ENCODE measurements at regions not wholly inside any gene's neighbourhood (a gene's known extent, or its start where the extent isn't known, plus 50 kb on each side); places are given as distances from the start of the nearest gene placed in this dataset.

GRCh38 chr2:238703436-238703835 is 144.4 kb upstream of the TWIST2 start:
- DNase-seq = no peak

- no peak for DNase-seq
Observed at GRCh38 chr2:238704471-238705225, 143.2 kb upstream of the TWIST2 start.

DNA sequence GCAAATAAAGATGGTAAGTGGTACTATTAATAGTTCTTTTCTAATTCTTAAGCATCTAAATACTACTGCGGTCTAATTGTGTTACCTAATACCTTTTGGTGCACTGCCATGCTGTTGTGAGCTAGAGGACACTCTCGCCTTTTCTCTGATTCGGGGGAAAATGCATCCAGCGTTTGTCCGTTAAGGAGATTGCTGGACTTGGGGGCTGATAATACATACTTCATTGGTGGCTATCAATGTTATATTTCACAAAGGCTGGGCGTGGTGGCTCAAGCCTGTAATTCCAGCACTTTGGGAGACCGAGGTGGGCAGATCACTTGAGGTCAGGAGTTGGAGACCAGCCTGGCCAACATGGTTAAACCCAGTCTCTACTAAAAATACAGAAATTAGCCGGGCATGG is 141.7 kb upstream of the TWIST2 start:
- DNase-seq = no peak

DNA sequence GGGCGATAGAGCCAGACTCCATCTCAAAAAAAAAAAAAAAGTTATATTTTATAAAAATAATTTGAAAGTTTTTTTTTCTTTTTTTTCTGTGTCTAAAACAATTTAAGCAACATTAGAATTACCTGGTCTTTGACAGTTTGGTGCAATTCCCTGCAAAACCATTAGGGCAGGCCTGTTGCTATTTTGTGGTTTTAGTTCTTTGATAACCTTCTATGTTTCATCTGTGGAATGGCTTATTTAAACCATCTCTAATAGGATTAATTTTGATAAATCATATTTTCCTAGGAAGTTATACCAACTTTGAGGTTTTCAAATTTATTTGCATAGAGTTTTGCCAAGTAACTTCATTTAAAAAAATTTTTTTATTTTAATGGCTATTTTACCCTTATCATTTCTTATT is 141.2 kb upstream of the TWIST2 start:
- DNase-seq = no peak

DNA sequence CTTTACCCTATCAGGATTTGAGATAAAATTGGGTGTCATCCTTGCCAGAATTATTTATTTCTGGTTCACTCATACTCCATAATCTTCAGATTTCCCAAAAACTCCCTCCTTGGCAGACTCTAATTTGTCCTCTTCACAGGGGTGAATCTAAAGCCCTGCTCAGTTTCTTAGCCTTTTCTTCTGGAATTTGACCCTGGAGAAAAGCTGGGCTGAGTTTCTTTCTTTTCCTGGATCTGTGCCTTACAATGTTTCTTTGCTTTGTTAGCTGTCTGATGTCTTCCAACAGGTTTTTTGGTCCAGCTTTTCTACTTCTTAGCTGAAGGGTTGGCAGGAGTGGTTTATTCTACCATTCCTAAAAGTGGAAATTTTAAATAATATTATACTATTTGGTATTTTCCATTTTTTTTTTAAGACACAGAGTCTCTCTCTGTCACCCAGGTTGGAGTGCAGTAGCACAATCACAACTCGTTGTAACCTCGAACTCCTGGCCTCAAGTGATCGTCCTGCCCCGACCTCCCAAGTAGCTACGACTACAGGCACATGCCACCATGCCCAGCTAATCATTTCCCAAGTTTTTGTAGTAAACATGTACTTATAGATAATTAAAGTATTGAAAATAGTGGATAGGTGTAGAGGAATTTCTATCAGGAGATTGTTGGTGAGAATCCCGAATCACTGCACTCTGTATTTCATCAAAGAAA is 138.4 kb upstream of the TWIST2 start:
- DNase-seq = no peak

DNA sequence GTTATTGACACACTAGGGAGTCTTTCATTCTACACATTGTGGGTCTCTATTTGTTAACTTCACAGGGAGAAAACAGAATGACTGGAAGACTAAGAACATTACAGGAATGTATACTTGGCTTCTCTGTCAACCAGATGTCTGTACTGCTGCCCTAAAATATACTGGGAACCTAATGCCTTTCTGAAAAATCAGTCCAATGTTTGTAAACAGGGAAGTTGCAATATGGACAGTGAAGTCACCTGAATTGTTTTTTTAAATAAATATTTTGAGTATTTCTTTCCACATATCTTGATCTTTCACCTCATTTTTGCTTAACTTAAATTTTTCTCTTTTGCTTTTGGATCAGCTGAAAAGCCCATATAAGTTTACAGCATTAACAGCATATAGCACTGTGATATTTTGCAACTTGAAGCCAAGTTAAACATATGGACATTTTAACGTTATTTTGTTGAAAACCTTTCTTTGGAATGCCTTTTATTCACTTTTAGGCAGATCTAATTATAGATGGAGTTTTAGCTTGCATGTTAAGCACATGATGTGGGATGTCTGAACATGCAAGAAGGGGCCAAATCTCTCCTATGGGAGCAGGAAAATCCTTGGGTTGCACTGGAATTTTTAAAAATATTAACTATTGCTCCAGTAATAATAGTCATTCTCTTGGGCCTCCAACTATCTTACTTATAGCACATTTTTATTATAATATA is 137.7 kb upstream of the TWIST2 start:
- DNase-seq = no peak

- no peak for DNase-seq
Observed at GRCh38 chr2:238710787-238711186, 137.1 kb upstream of the TWIST2 start.

DNA sequence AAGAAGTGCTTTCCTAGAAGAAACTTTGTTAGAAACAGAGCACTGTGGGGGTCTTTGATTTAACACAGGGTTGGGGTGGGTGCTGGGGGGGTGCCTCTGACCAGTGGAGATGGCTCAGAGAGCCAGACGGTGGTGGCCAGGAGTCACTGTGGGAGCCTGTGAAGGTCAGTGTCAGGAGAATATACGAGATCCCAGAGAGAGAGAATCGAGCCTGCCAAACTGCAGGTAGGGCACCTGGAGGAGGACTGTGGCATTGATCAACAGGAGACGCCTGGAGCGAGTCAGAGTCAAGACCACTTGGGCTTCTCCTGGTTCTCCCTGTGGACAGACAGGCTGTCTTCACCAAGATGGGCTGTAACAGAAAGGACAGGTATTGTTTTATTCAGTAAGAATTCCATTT is 136.5 kb upstream of the TWIST2 start:
- DNase-seq = no peak

DNA sequence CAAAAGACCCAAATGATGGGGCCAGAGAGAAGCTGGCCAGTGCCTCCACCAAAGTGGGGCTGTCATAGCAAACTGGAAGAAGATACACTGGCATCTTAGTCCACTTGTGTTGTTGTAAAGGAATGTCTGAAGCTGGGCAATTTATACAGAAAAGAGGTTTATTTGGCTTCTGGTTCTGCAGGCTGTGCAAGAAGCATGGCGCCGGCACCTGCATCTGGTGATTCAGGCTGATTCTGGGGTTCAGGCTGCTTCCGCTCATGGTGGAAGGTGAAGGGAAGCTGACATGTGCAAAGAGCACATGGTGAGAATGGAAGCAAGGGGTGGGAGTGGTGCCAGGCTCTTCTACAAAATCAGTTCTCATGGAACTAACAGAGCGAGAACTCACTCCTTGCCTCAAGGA is 135.9 kb upstream of the TWIST2 start:
- no peak for DNase-seq

DNA sequence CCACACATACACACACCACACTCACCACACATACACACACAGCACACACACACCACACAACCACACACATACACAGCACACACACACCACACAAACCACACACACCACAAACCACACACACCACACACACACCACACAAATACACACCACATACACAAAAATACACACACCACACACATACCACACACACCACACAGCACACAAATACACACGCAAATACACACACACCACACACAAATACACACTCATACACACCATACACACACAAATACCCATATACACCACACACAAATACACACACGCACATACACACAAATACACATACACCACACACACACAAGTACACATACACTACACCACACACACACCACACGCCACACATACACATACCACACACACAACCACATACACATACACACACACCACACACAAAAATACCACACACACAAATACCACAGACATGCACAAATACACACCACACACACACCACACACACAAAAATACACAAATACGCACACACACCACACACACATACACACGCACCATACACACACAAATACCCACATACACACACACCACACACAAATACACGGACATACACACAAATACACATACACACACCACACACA is 134.6 kb upstream of the TWIST2 start:
- DNase-seq = no peak

- no peak for DNase-seq
Observed at GRCh38 chr2:238714038-238714528, 133.8 kb upstream of the TWIST2 start.

GRCh38 chr2:238716171-238716570 is 131.7 kb upstream of the TWIST2 start:
- no peak for DNase-seq

- no peak for DNase-seq
Observed at GRCh38 chr2:238716585-238716984, 131.3 kb upstream of the TWIST2 start.

GRCh38 chr2:238717084-238717483 is 130.8 kb upstream of the TWIST2 start:
- DNase-seq = no peak

DNA sequence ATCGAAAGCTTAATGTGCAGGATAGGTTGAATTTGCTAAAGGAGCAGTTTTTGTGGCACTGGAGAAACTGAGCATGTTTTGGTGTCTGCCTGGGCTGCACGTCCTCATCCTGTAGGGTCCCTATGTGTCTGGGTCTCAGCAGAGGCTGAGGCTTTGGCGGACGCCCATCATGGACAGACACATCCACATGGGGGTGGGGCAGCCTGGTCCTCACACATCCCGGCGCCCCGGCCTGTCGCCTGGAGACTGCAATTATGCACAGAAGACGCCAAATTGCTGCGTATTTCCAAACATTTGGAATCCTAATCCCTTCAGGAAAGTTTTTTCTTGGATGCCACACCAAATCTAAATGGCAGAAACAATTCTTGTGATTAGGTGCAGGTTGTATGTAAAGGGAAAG is 128.2 kb upstream of the TWIST2 start:
- no peak for DNase-seq

DNA sequence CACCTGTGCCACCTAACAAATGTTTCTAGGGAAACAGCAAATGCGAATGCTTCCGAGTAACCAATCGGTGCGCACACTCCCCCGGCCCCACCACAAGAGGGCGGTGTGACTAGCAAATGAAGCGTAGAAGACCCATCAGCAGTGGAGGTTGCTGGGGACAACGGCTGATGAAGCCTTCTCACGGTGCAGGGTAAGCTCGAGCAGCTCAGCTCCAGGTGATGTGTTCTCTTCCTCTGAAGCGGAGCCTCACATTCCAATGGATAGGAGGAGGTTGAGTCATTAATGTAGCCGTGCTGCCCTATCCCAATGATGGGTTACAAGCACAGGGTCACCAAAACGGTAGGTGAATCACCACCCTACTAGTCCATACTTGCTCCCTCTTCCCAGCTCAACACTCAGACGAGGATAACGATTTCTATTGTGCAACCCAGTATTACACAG is 127.6 kb upstream of the TWIST2 start:
- DNase-seq = peak; percentile 55

GRCh38 chr2:238722181-238722580 is 125.7 kb upstream of the TWIST2 start:
- no peak for DNase-seq

GRCh38 chr2:238722883-238723282 is 125.0 kb upstream of the TWIST2 start:
- no peak for DNase-seq

DNA sequence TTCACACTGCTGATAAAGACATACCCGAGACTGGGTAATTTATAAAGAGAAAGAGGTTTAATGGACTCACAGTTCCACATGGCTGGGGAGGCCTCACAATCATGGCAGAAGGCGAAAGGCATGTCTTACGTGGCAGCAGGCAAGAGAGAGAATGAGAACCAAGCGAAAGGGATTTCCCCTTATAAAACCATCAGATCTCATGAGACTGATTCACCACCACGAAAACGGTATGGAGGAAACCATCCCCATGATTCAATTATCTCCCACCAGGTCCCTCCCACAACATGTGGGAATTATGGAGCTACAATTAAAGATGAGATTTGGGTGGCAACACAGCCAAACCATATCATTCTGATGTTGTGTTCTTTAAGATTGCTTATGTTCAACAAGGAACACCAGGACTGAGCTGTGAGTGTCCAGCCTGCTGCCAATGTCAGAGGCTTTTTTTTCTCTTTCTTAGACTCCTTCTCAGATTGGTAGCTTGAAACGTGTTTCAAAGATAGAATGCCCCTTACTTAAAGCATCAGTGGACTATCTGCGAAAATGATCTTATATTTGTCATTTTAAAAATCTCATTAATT is 124.1 kb upstream of the TWIST2 start:
- DNase-seq = peak; percentile 71

- no peak for DNase-seq
Observed at GRCh38 chr2:238724728-238725127, 123.2 kb upstream of the TWIST2 start.

DNA sequence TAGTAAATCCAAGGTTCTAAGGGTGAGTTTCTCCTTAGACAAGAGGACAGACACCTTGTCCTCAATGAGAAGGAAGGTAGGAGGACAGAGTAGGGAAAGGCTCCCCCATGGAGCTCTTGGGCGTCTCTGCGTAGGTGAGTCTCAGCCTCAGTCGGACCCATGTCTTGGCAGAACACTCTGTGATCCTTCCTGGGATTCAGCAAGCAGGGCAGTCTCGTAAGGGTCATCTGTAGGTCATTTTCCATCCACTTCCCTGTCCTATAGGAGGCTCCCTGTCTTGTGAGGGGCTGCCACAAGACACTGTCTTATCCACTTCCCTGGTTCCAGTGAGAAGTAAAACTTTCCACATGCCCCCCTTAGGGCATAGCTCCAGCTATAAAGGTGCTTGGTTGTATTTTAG is 122.6 kb upstream of the TWIST2 start:
- no peak for DNase-seq

GRCh38 chr2:238726670-238727584 is 121.0 kb upstream of the TWIST2 start:
- no peak for DNase-seq
